IMR-90 (cell line): ENCODE measurements at regions not wholly inside any gene's neighbourhood (a gene's known extent, or its start where the extent isn't known, plus 50 kb on each side); places are given as distances from the start of the nearest gene placed in this dataset.

ENCODE experiments used
- ATAC-seq: fragments of 200-7000 bp; cut with Tn5 transposase; 2 replicates; pipeline ENCODE4 v1.9.1; 2020; ENCODE audit warnings: low read depth, mild to moderate bottlenecking, moderate library complexity
- BruUV-seq: library from RNA; stranded (reverse); fragments of 400-500 nt; replicated peaks from 2 replicates; lab custom pipeline; 2021; lab: Mats Ljungman, UMichigan
- CTCF ChIA-PET: fragments of 300-600 bp; formaldehyde crosslinking; extraction: SDS; loops from one replicate; lab custom pipeline; 2021; ENCODE audit warnings: antibody characterized with exemption; lab: Yijun Ruan, JAX
- POLR2A ChIA-PET: fragments of 300-600 bp; sonication (Branson Sonifier 250); formaldehyde crosslinking; loops from one replicate; lab custom pipeline; 2022; ENCODE audit warnings: antibody characterized with exemption; ENCODE audit not compliant: unreplicated experiment; lab: Charles Lee
- DNase-seq: peaks from one replicate; pipeline ENCODE4 v3.0.0; 2013
- H2AFZ ChIP-seq: replicated peaks from 2 replicates; pipeline ENCODE3; 2013; ENCODE audit warnings: low read length, mild to moderate bottlenecking; ENCODE audit not compliant: poor library complexity
- H2AK5ac ChIP-seq: 2 replicates; pipeline ENCODE4 v1.6.1; 2013; ENCODE audit warnings: low read depth, low read length, inconsistent platforms
- H2AK9ac ChIP-seq: replicated peaks from 2 replicates; pipeline ENCODE3; 2013; ENCODE audit warnings: mild to moderate bottlenecking, low read depth, low read length, moderate library complexity; ENCODE audit not compliant: poor library complexity
- H2BK120ac ChIP-seq: 2 replicates; pipeline ENCODE4 v1.6.1; 2013; ENCODE audit warnings: low read depth, low read length, inconsistent platforms
- H2BK15ac ChIP-seq: 3 replicates; pipeline ENCODE4 v1.6.1; 2013; ENCODE audit warnings: low read depth, low read length, inconsistent platforms
- H2BK20ac ChIP-seq: 2 replicates; pipeline ENCODE4 v1.6.1; 2013; ENCODE audit warnings: low read depth, mild to moderate bottlenecking, inconsistent platforms, low read length, moderate library complexity
- H2BK5ac ChIP-seq: 2 replicates; pipeline ENCODE4 v1.6.1; 2013; ENCODE audit warnings: mild to moderate bottlenecking, low read depth, low read length, inconsistent platforms; ENCODE audit not compliant: poor library complexity, severe bottlenecking
- H3K14ac ChIP-seq: replicated peaks from 2 replicates; pipeline ENCODE4 v1.6.1; 2013; ENCODE audit warnings: low read depth, low read length, inconsistent platforms
- H3K18ac ChIP-seq: 2 replicates; pipeline ENCODE4 v1.6.1; 2013; ENCODE audit warnings: low read depth, low read length, control low read depth
- H3K23ac ChIP-seq: 2 replicates; pipeline ENCODE4 v1.6.1; 2013; ENCODE audit warnings: low read depth, low read length, inconsistent platforms
- H3K27ac ChIP-seq: 2 replicates; pipeline ENCODE4 v1.5.1; 2013; ENCODE audit warnings: mild to moderate bottlenecking, control low read depth, low read length; ENCODE audit not compliant: insufficient read depth
- H3K27me3 ChIP-seq: 2 replicates; pipeline ENCODE4 v1.6.1; 2013; ENCODE audit warnings: low read length; ENCODE audit not compliant: control insufficient read depth, insufficient read depth
- H3K36me3 ChIP-seq: 2 replicates; pipeline ENCODE4 v1.6.1; 2013; ENCODE audit warnings: low read length, mixed read lengths; ENCODE audit not compliant: control insufficient read depth, insufficient read depth
- H3K4ac ChIP-seq: 2 replicates; pipeline ENCODE4 v1.6.1; 2013; ENCODE audit warnings: low read depth, low read length, inconsistent platforms
- H3K4me1 ChIP-seq: 2 replicates; pipeline ENCODE4 v1.6.1; 2013; ENCODE audit warnings: low read length, mixed read lengths; ENCODE audit not compliant: control insufficient read depth, insufficient read depth
- H3K4me2 ChIP-seq: 2 replicates; pipeline ENCODE4 v1.6.1; 2013; ENCODE audit warnings: low read depth, mild to moderate bottlenecking, control low read depth, low read length, moderate library complexity
- H3K4me3 ChIP-seq: 2 replicates; pipeline ENCODE4 v1.5.1; 2013; ENCODE audit warnings: low read depth, mild to moderate bottlenecking, control low read depth, low read length, moderate library complexity; ENCODE audit not compliant: insufficient read depth
- H3K56ac ChIP-seq: 2 replicates; pipeline ENCODE4 v1.6.1; 2013; ENCODE audit warnings: low read length, inconsistent platforms; ENCODE audit not compliant: insufficient read depth; ENCODE audit errors: extremely low read depth
- H3K79me1 ChIP-seq, 2 experiments: 2 replicates each; pipeline ENCODE4 v1.6.1; 2013; ENCODE audit warnings: low read length in 2 of 2, inconsistent platforms in 1 of 2, low read depth in 1 of 2
- H3K9ac ChIP-seq: 2 replicates; pipeline ENCODE4 v1.6.1; 2013; ENCODE audit warnings: low read depth, low read length, control low read depth
- H3K9me1 ChIP-seq: 2 replicates; pipeline ENCODE4 v1.6.1; 2013; ENCODE audit warnings: low read length, inconsistent platforms; ENCODE audit not compliant: insufficient read depth
- H3K9me3 ChIP-seq: 2 replicates; pipeline ENCODE4 v1.6.1; 2013; ENCODE audit warnings: low read length; ENCODE audit not compliant: control insufficient read depth, insufficient read depth
- H4K20me1 ChIP-seq: 2 replicates; pipeline ENCODE4 v1.6.1; 2013; ENCODE audit warnings: low read length, inconsistent platforms; ENCODE audit not compliant: insufficient read depth
- H4K5ac ChIP-seq: 2 replicates; pipeline ENCODE4 v1.6.1; 2013; ENCODE audit warnings: mild to moderate bottlenecking, low read depth, low read length, control low read depth
- H4K8ac ChIP-seq, 2 experiments: 2 replicates each; pipeline ENCODE4 v1.6.1; 2013; ENCODE audit warnings: low read depth in 2 of 2, low read length in 2 of 2, control low read depth in 1 of 2, inconsistent platforms in 1 of 2
- H4K91ac ChIP-seq: 2 replicates; pipeline ENCODE4 v1.6.1; 2013; ENCODE audit warnings: low read depth, low read length, inconsistent platforms; ENCODE audit not compliant: insufficient read depth
- BHLHE40 ChIP-seq: fragments of 150-350 bp; IDR thresholded peaks from 2 replicates; pipeline ENCODE4 v1.6.1; 2016; ENCODE audit warnings: mild to moderate bottlenecking, low read depth, low read length
- CEBPB ChIP-seq: IDR thresholded peaks from 2 replicates; pipeline ENCODE4 v1.6.1; 2012; ENCODE audit warnings: low read depth, low read length, improper control_type of control experiment
- CHD1 ChIP-seq: IDR thresholded peaks from 2 replicates; pipeline ENCODE4 v1.6.1; 2012; ENCODE audit warnings: low read depth, low read length, improper control_type of control experiment
- CTCF ChIP-seq: conservative IDR thresholded peaks from 2 replicates; pipeline ENCODE4 v1.5.1; 2012; ENCODE audit warnings: mild to moderate bottlenecking, low read depth, low read length, improper control_type of control experiment
- FOS ChIP-seq: fragments of 150-350 bp; IDR thresholded peaks from 2 replicates; pipeline ENCODE4 v1.6.1; 2016; ENCODE audit warnings: low read depth, low read length
- MAZ ChIP-seq: IDR thresholded peaks from 2 replicates; pipeline ENCODE4 v1.6.1; 2012; ENCODE audit warnings: low read depth, mild to moderate bottlenecking, low read length, improper control_type of control experiment, moderate library complexity, borderline replicate concordance
- MXI1 ChIP-seq: IDR thresholded peaks from 2 replicates; pipeline ENCODE4 v1.6.1; 2012; ENCODE audit warnings: low read depth, mild to moderate bottlenecking, low read length, moderate library complexity, borderline replicate concordance
- POLR2A ChIP-seq: IDR thresholded peaks from 2 replicates; pipeline ENCODE4 v1.6.1; 2012; ENCODE audit warnings: mild to moderate bottlenecking, low read depth, low read length
- RAD21 ChIP-seq: IDR thresholded peaks from 2 replicates; pipeline ENCODE4 v1.6.1; 2012; ENCODE audit warnings: low read length, improper control_type of control experiment
- RFX5 ChIP-seq: IDR thresholded peaks from 2 replicates; pipeline ENCODE4 v1.8.0; 2012; ENCODE audit warnings: low read depth, mild to moderate bottlenecking, low read length, moderate library complexity
- SMC3 ChIP-seq: fragments of 150-350 bp; IDR thresholded peaks from 2 replicates; pipeline ENCODE4 v1.6.1; 2016; ENCODE audit warnings: low read depth, mild to moderate bottlenecking, antibody characterized with exemption, low read length, moderate library complexity
- USF2 ChIP-seq: fragments of 150-350 bp; IDR thresholded peaks from 2 replicates; pipeline ENCODE4 v1.6.1; 2017; ENCODE audit warnings: mild to moderate bottlenecking, antibody characterized with exemption, low read length, low read depth
- WGBS, 2 experiments: methylation state at CpG; one replicate each; pipeline versions ENCODE4 v1.1.5 to v1.1.7; 2013; ENCODE audit warnings: missing lambda C conversion rate in 2 of 2; ENCODE audit not compliant: insufficient read length in 1 of 2; ENCODE audit errors: extremely low coverage in 2 of 2; 5-methylcytosine and 5-hydroxymethylcytosine counted together
- dilution Hi-C: fragments of 300-500 bp; cut with HindIII; formaldehyde crosslinking; loops from one replicate; pipeline ENCODE4 v1.14.3; 2018; ENCODE audit warnings: low sequenced_read_pairs; ENCODE audit not compliant: unreplicated experiment
- in situ Hi-C: fragments of 300-500 bp; cut with MboI; formaldehyde crosslinking; loops from 3 replicates; pipeline ENCODE4 v1.14.3; 2019; ENCODE audit warnings: low sequenced_read_pairs, inconsistent platforms, mixed read lengths
- intact Hi-C: fragments of 100-400 bp; cut with micrococcal nuclease; formaldehyde crosslinking; loops from 2 replicates; pipeline ENCODE4 v1.10.0; 2022

- CTCF ChIA-PET = interaction anchor here (0.6 to 1.2 kb wide), 2 partner anchors 26 to 125 kb away, joined by 3 read pairs; no protein-coding TSS in a partner anchor
- no CpG with 5 or more reads among the region's 3 CpGs for WGBS, 2 experiments
- no peak overlapping the region for H2AFZ ChIP-seq
- H3K36me3 ChIP-seq = no peaks in the 10 kb centered on the region
- H3K4me3 ChIP-seq = no peak overlapping the region
- intact Hi-C loops = no loop called here
- H3K9me3 ChIP-seq = no peaks in the 10 kb centered on the region
- no peak overlapping the region for H3K14ac ChIP-seq
- H2BK15ac ChIP-seq = no peak overlapping the region
- peaks cover 6% of the 10 kb centered on the region for H3K4me1 ChIP-seq
- no peaks in the 10 kb centered on the region for H3K27me3 ChIP-seq
- H3K4ac ChIP-seq = no peak overlapping the region
- peak overlapping the region in 1 of 2 experiments; percentile 43; a peak in 1 of 4 replicates for H4K8ac ChIP-seq
- H2AK9ac ChIP-seq = no peak overlapping the region
- BruUV-seq = no TSS peak
- H4K5ac ChIP-seq = no peak overlapping the region
- no peak overlapping the region for H3K4me2 ChIP-seq
- H3K23ac ChIP-seq = 0 out of 2 replicates have a peak overlapping the region, but pooled peaks have one; percentile 16
- H3K27ac ChIP-seq = no peak overlapping the region
- DNase-seq = no peak
- dilution Hi-C loops = no loop called here
- no peak overlapping the region for H2AK5ac ChIP-seq
- peaks cover 0 to 9% of the 10 kb centered on the region in 2 experiments; a peak in 2 of 4 replicates for H3K79me1 ChIP-seq
- peak overlapping the region; percentile 67; the same call in 1 of the 2 replicates for H2BK20ac ChIP-seq
- H4K91ac ChIP-seq = no peak overlapping the region
- no peak for TF ChIP-seq RFX5
- no peak for TF ChIP-seq SMC3
- TF ChIP-seq CTCF = no peak
- TF ChIP-seq CEBPB = no peak
- no peak for TF ChIP-seq MAZ
- TF ChIP-seq CHD1 = no peak
- TF ChIP-seq MXI1 = no peak
- TF ChIP-seq RAD21 = no peak
- TF ChIP-seq FOS = no peak
- TF ChIP-seq POLR2A = no peak
- TF ChIP-seq BHLHE40 = no peak
- no peak for TF ChIP-seq USF2
- ATAC-seq = no peak
- peak overlapping the region; percentile 7; the same call in 1 of the 2 replicates for H3K18ac ChIP-seq
- H2BK5ac ChIP-seq = no peak overlapping the region
- H2BK120ac ChIP-seq = no peak overlapping the region
- H3K56ac ChIP-seq = no peak overlapping the region
- in situ Hi-C loops = no loop called here
- peaks cover 7% of the 10 kb centered on the region for H3K9me1 ChIP-seq
- POLR2A ChIA-PET = no interaction called here
- no peaks in the 10 kb centered on the region for H4K20me1 ChIP-seq
- H3K9ac ChIP-seq = no peak overlapping the region
Observed at GRCh38 chr15:62922514-62922913, 120.0 kb upstream of the TPM1 start.
